Fibroblast of peridontal ligament (primary cell): ENCODE measurements at regions not wholly inside any gene's neighbourhood (a gene's known extent, or its start where the extent isn't known, plus 50 kb on each side); places are given as distances from the start of the nearest gene placed in this dataset.

Source experiments
- DNase-seq: peaks from one replicate; pipeline ENCODE4 v3.0.0-alpha.2; 2010; ENCODE audit errors: extremely low read depth

DNA sequence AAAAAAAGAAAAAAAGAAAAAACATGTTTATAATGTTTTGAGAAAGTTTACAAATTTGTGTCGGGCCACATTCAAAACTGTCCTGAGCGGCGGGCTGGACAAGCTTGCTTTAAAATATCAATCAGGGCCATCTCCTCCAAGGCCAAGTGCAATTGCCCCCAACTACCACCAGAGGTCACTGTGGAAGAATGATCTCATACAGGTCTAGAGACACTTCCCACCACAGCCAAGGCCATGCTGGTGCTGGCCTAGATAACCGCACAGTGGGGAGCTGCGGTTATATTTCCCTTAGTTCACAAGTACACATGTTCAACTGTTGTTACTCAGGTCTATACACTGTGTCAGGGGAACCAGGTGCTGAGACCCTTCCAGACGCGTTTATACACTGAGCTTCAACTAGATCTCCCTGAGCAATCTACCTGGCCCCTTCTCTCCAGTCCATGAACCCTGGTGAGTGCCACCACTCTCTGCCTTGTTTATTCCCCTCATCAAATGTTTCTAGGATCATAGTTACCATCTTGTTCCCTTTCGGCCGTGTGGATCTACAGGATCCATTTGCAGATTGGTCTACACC, 83.8 kb upstream of the CCL2 start:
- DNase-seq, result peak; percentile 27

DNA sequence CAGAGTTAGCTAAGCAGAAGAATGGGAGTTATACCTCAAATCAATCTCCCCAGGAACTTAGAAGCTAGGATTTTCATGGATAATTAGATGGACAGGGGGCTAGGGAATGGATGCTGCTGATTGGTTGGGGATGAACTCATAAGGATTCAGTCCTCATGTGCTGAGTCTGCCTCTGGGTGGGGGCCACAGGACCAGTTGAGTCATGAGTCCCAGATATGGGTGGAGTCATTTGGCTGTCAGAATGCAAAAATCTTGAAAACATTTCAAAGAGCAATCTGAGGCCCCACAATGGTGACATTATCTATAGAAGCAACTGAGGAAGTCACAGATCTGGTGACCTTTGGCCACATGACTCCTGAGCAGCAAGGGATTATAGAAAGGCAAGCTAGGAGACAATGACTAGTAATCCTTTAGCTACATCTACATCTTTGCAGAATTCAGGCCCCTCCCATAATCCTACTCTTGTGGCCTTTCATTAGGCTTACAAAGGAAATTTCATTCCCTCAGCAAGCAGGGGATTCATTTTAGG, 82.6 kb upstream of the CCL2 start:
- no peak for DNase-seq

GRCh38 chr17:34173241-34173640, 81.8 kb upstream of the CCL2 start:
- peak; percentile 55 for DNase-seq

- DNase-seq, result no peak
Observed at GRCh38 chr17:34174496-34174895, 80.6 kb upstream of the CCL2 start.

GRCh38 chr17:34176440-34176839, 78.6 kb upstream of the CCL2 start:
- no peak for DNase-seq

DNA sequence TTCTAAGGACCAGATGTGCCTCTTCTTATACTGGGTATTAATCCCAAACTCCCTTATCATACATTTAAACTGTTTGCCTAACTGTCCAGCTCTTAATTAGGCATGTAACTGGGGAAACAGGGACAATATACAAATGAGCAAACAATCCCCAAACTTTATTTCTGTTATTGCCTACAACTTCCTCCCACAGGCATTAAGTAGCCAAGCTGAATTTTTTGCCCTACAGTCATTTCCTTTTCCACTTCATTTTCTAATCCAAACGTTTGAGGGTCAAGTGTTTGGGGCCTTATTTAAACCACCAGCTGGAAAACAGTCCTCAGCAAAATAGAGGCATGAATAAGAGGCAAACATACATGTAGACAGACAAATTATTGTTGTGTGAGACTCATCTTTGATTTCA, 77.4 kb upstream of the CCL2 start:
- peak; percentile 9 for DNase-seq

DNA sequence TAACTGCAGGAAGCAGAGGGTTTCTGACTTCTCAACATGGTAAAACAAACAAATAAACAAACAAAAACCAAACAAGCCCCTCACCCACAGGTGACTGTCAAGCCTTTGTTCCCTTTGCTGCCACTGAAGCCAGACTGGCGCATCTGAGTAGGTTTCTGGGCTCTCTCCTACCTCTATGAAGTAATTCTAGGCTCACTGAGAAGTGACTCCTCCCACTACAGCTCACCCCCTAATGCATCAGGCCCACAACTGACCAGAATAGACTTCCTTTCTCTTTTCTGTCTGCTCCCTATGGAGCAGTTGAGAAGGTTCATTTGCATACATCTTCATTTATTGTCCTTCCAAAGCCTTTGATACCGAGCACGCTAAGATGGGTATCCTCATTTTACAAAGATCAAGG, 77.0 kb upstream of the CCL2 start:
- no peak for DNase-seq

GRCh38 chr17:34182036-34182803, 72.9 kb upstream of the CCL2 start:
- DNase-seq, result no peak

- no peak for DNase-seq
Observed at GRCh38 chr17:34195987-34196386, 59.1 kb upstream of the CCL2 start.

GRCh38 chr17:34198519-34198918, 56.6 kb upstream of the CCL2 start:
- DNase-seq, result no peak

GRCh38 chr17:34199454-34199853, 55.6 kb upstream of the CCL2 start:
- DNase-seq, result no peak

GRCh38 chr17:34199932-34200534, 55.1 kb upstream of the CCL2 start:
- peak; percentile 88 for DNase-seq

DNA sequence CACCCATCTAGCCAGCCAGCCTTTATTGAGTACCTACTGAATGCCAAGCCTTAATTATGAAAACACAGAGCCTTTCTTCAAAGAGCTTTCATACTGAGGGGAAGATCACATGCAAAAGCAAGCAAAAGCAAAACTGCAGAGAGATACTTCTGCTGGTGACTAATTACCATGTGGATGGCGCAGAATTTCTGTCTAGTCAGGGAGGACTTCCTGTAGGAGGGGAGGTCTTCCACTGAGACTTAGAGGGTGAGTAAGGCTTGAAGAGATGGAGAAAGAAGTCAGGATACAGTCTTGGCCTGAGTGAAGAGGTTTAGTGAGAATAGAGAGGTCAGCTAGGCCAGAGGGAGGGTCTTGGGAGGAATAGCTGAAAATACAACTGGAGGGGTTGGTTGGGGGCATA, 53.9 kb upstream of the CCL2 start:
- DNase-seq, result no peak

DNA sequence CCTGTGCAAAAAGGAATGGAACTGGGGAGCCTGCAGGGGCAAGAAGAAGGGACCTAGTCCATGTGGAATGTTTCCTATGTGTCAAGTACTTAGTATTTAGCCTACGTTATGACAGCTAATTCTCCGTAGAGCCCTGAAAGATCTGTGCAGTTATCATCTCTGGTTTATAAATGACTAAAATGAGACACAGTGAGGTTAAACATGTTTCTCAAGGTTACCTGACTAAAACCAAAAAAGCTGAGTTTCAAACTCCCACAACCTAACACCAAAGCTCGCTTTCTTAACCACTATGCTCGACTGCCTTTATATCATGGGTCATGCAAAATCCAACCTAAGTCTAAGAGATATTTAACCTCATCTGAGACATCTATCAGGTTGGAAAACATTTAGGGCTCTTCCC, 53.3 kb upstream of the CCL2 start:
- DNase-seq, result no peak

DNA sequence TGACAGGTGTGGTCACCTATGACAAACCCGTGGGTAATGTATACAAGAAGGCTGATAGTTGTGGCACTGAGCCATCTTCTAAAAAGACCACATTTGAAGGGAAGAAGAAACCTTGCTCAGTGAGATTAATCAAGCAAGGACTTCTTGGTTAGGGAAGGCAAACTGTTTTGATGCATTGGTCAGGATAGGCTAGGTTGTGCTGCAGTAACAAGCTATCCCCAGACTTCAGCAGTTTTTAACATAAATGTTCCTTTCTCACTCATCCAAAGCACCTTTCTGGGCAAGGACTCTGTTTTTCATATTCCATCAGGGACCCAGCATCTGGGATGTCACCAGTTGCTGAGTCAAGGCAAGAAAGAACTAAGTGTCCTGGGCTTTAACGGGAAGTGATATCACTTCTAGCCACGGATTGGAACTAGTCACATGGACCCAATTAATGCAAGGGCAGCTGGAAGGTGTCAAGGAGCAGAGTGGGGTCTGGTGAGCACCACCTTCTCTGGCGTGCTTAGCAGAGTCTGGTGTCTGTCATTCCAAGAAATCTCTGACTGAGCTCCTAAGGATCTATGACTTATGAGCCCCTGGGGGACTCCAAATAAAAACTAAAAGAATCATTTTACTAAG, 52.0 kb upstream of the CCL2 start:
- DNase-seq, result no peak

DNA sequence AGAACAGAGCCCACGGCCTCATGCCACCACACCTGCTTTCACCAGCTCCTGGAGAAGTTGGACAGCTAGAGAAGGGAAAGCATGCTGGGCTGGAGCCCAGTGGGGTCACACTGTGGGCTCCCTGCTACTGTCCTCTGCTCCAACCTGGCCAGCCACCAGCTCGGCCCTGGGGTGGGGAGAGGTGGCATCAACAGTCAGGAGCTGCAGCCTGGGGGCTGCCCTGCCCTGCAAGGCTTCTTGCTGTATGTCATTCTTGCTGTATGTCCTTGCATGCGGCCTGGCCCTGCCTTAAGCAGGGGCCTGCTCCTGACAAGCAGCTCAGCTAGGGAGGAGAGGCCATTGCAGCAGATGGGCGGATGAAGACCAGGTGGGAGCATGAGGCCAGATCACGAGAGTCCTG, 50.7 kb upstream of the CCL2 start:
- no peak for DNase-seq
